Smooth muscle cell (in vitro differentiated cells): ENCODE measurements at regions not wholly inside any gene's neighbourhood (a gene's known extent, or its start where the extent isn't known, plus 50 kb on each side); places are given as distances from the start of the nearest gene placed in this dataset.

Experiments
- DNase-seq: peaks from one replicate; lab custom pipeline; 2025; ENCODE audit not compliant: unreplicated experiment; lab: John Stamatoyannopoulos, UW
- H2AFZ ChIP-seq: fragments of 200-600 bp; sonication (generic); 2 replicates; pipeline ENCODE4 v1.6.0; 2016; ENCODE audit warnings: antibody characterized with exemption, low read depth, mild to moderate bottlenecking
- H3F3A ChIP-seq: fragments of 200-600 bp; sonication (generic); 2 replicates; pipeline ENCODE4 v1.6.0; 2017; ENCODE audit warnings: antibody characterized with exemption, low read depth
- H3K27ac ChIP-seq: fragments of 200-600 bp; sonication (generic); 2 replicates; pipeline ENCODE4 v1.5.1; 2016; ENCODE audit warnings: low read depth, mild to moderate bottlenecking
- H3K27me3 ChIP-seq: fragments of 200-600 bp; sonication (generic); 2 replicates; pipeline ENCODE4 v1.6.1; 2016; ENCODE audit warnings: low read depth, mild to moderate bottlenecking
- H3K36me3 ChIP-seq: fragments of 200-600 bp; sonication (generic); 2 replicates; pipeline ENCODE4 v1.5.1; 2016; ENCODE audit warnings: low read depth
- H3K4me1 ChIP-seq: fragments of 200-600 bp; sonication (generic); 2 replicates; pipeline ENCODE4 v1.5.1; 2016; ENCODE audit warnings: low read depth
- H3K4me2 ChIP-seq: fragments of 200-600 bp; sonication (generic); 2 replicates; pipeline ENCODE4 v1.6.0; 2016; ENCODE audit warnings: mild to moderate bottlenecking
- H3K4me3 ChIP-seq: fragments of 200-600 bp; sonication (generic); 2 replicates; pipeline ENCODE4 v1.5.1; 2016; ENCODE audit warnings: mild to moderate bottlenecking
- H3K79me2 ChIP-seq: fragments of 200-600 bp; sonication (generic); 2 replicates; pipeline ENCODE4 v1.6.0; 2016; ENCODE audit warnings: low read depth, mild to moderate bottlenecking
- H3K9ac ChIP-seq: fragments of 200-600 bp; sonication (generic); 2 replicates; pipeline ENCODE4 v1.6.0; 2016; ENCODE audit warnings: low read depth
- H3K9me3 ChIP-seq: fragments of 200-600 bp; sonication (generic); replicated peaks from 2 replicates; pipeline ENCODE4 v1.5.1; 2016; ENCODE audit warnings: low read depth
- H4K20me1 ChIP-seq: fragments of 200-600 bp; sonication (generic); 2 replicates; pipeline ENCODE4 v1.6.0; 2016; ENCODE audit warnings: low read depth
- WGBS: methylation state at CpG from one replicate; pipeline ENCODE4 v1.1.7; 2016; ENCODE audit warnings: low lambda C conversion rate; 5-methylcytosine and 5-hydroxymethylcytosine counted together
- TF ChIP-seq, protein P1 (sequence below): fragments of 200-600 bp; sonication (generic); IDR thresholded peaks from 2 replicates; pipeline ENCODE4 v1.5.1; 2017; ENCODE audit warnings: borderline replicate concordance, mild to moderate bottlenecking, antibody characterized with exemption; ENCODE audit not compliant: insufficient read depth, poor library complexity, severe bottlenecking

DNA sequence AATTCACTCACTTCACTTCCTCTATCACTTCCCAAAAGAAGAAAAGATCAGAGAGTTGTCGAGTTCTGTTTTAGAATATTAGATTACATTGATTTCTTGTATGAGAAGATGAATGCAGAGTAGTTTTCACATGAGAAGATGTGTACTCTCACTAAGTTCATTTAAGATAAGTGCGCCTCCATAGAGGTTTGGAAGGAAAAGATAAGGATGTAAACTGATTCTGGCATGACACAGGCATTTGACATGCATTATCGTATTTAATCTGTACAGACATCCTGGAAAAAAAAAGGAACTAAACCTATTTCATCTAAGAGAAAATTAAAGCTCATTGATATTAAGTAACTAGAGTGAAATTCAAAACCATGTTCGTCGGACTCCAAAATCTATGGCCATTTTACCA is 152.2 kb upstream of the CRIM1 start:
- Histone ChIP-seq H3K27ac (no peak overlapping the region), H3K36me3 (no peaks in the 10 kb centered on the region), H2AFZ (no peak overlapping the region), H3F3A (no peaks in the 10 kb centered on the region), H3K4me3 (no peak overlapping the region), H3K9me3 (no peaks in the 10 kb centered on the region), H3K4me2 (no peak overlapping the region), H3K9ac (no peak overlapping the region), H3K79me2 (no peaks in the 10 kb centered on the region), H3K4me1 (no peaks in the 10 kb centered on the region), H4K20me1 (no peaks in the 10 kb centered on the region), H3K27me3 (no peaks in the 10 kb centered on the region)
- 94% methylated on average over 5 of the region's 5 CpGs for WGBS
- TF ChIP-seq, protein P1, sequence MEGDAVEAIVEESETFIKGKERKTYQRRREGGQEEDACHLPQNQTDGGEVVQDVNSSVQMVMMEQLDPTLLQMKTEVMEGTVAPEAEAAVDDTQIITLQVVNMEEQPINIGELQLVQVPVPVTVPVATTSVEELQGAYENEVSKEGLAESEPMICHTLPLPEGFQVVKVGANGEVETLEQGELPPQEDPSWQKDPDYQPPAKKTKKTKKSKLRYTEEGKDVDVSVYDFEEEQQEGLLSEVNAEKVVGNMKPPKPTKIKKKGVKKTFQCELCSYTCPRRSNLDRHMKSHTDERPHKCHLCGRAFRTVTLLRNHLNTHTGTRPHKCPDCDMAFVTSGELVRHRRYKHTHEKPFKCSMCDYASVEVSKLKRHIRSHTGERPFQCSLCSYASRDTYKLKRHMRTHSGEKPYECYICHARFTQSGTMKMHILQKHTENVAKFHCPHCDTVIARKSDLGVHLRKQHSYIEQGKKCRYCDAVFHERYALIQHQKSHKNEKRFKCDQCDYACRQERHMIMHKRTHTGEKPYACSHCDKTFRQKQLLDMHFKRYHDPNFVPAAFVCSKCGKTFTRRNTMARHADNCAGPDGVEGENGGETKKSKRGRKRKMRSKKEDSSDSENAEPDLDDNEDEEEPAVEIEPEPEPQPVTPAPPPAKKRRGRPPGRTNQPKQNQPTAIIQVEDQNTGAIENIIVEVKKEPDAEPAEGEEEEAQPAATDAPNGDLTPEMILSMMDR = no peak
- no peak for DNase-seq

DNA sequence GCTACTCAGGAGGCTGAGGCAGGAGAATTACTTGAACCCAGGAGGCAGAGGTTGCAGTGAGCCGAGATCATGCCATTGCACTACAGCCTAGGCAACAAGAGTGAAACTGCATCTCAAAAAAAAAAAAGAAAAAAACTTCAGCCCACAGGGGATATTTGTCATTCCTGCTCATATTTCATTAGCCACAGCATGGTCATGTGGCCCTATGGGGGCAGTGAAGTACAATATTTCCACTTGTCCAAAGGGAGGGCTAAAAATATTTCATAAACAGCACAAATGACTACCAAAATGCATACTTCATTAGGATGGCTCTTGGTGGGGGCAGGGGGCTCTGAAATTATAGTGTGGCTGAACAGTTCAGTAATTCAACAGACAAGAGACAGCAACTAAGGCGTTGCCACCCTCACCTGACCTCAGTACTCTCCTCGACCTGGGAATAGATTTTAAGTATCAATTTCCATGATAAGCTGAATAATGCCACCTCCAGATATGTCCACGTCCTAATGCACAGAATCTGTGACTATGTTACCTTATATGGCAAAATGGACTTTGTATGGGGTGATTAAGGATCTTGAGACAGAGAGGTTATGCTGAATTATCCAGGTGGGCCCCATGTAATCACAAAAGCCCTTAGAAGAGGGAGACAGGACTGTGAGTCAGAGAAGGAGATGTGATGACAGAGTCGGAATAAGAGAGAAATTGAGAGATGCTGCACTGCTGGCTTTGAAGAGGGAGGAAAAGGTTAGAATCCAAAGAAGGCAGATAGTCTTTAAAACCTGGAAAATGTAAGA is 158.2 kb upstream of the CRIM1 start:
- no peaks in the 10 kb centered on the region for H4K20me1 ChIP-seq
- no peak overlapping the region for H3K9ac ChIP-seq
- H3K27me3 ChIP-seq = no peaks in the 10 kb centered on the region
- no peaks in the 10 kb centered on the region for H3K4me1 ChIP-seq
- H3K4me3 ChIP-seq = no peak overlapping the region
- TF ChIP-seq, protein P1 = no peak
- 77% methylated on average over 5 of the region's 5 CpGs for WGBS
- no peaks in the 10 kb centered on the region for H3K36me3 ChIP-seq
- no peaks in the 10 kb centered on the region for H3K79me2 ChIP-seq
- H2AFZ ChIP-seq = no peak overlapping the region
- no peaks in the 10 kb centered on the region for H3K9me3 ChIP-seq
- H3K4me2 ChIP-seq = no peak overlapping the region
- no peak overlapping the region for H3K27ac ChIP-seq
- no peaks in the 10 kb centered on the region for H3F3A ChIP-seq
- DNase-seq = no peak

DNA sequence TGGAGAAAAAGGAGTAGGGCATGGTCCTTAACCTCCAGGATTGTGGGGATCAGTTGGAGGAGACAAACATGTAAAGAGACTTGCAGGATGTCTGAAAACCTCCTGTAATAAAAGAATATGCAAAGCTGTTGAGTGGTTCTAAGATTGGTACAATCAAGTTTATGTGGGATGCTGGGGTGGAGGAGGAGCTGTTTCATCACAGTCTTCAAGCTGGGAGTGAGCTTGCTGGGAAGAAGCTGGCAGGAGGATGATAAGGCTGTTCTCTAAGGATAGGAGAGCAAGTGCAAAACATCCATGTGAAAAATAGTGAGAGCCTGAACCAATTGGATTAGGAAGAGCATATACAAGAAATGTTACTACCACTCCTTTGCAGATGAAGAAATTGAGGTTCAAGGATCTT is 161.9 kb upstream of the CRIM1 start:
- H3K79me2 ChIP-seq = no peaks in the 10 kb centered on the region
- no peaks in the 10 kb centered on the region for H3K27me3 ChIP-seq
- DNase-seq = no peak
- no peak overlapping the region for H3K9ac ChIP-seq
- H3K9me3 ChIP-seq = no peaks in the 10 kb centered on the region
- no peak overlapping the region for H3K4me3 ChIP-seq
- H3K27ac ChIP-seq = no peak overlapping the region
- TF ChIP-seq, protein P1 = no peak
- no peaks in the 10 kb centered on the region for H4K20me1 ChIP-seq
- no peaks in the 10 kb centered on the region for H3K36me3 ChIP-seq
- H3K4me1 ChIP-seq = no peaks in the 10 kb centered on the region
- no peak overlapping the region for H3K4me2 ChIP-seq
- H3F3A ChIP-seq = no peaks in the 10 kb centered on the region
- H2AFZ ChIP-seq = no peak overlapping the region

DNA sequence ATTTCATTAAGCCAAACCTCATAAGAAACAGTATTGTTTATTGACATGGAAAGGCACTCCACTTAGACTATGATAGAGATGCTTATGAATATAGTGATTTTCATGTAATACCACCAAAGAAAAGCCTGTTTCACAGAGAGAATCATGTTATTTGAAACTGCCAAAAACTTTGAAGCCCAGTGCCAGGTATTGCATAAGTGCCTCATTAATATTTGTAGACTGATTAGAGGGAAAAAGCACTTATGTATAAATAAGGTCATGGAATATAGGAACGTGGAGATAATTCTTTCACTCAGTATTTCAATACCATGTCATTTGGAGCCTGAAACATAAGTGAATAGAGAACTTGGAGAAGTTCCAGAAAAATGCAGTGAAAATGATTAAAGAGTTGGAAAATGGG is 162.6 kb upstream of the CRIM1 start:
- no peaks in the 10 kb centered on the region for H3K27me3 ChIP-seq
- no peak overlapping the region for H3K9ac ChIP-seq
- 78% methylated on average over 1 of the region's 1 CpG for WGBS
- no peaks in the 10 kb centered on the region for H3F3A ChIP-seq
- no peaks in the 10 kb centered on the region for H3K4me1 ChIP-seq
- no peaks in the 10 kb centered on the region for H3K79me2 ChIP-seq
- no peak overlapping the region for H2AFZ ChIP-seq
- no peaks in the 10 kb centered on the region for H4K20me1 ChIP-seq
- no peak for DNase-seq
- H3K27ac ChIP-seq = no peak overlapping the region
- H3K4me3 ChIP-seq = no peak overlapping the region
- TF ChIP-seq, protein P1 = no peak
- H3K36me3 ChIP-seq = no peaks in the 10 kb centered on the region
- no peaks in the 10 kb centered on the region for H3K9me3 ChIP-seq
- H3K4me2 ChIP-seq = no peak overlapping the region
